NCI-H748 treated with DMSO at 0.1 percent for 48 hours (cell line): ENCODE measurements at regions not wholly inside any gene's neighbourhood (a gene's known extent, or its start where the extent isn't known, plus 50 kb on each side); places are given as distances from the start of the nearest gene placed in this dataset.
"Not testable (repeated sequence)": the region's sequence is repeated elsewhere in the genome, so short reads cannot be mapped to it uniquely, and the experiment has no call there.

Source experiments
- DNase-seq: peaks from one replicate; lab custom pipeline; 2025; lab: John Stamatoyannopoulos, UW

- no peak for DNase-seq
These were observed 356.0 kb downstream of the PPARGC1A start for GRCh38 chr4:23533859-23534258.

- DNase-seq, result no peak
These were observed 373.1 kb downstream of the PPARGC1A start for GRCh38 chr4:23516716-23517115.

GRCh38 chr4:23504083-23504482 is 385.8 kb downstream of the PPARGC1A start:
- no peak for DNase-seq

GRCh38 chr4:23500894-23501449 is 388.9 kb downstream of the PPARGC1A start:
- no peak for DNase-seq

GRCh38 chr4:23485801-23486200 is 404.0 kb downstream of the PPARGC1A start:
- no peak for DNase-seq

GRCh38 chr4:23484689-23485088 is 405.2 kb downstream of the PPARGC1A start:
- no peak for DNase-seq

GRCh38 chr4:23483320-23483960 is 406.4 kb downstream of the PPARGC1A start:
- DNase-seq, result no peak

GRCh38 chr4:23481566-23481965 is 408.3 kb downstream of the PPARGC1A start:
- DNase-seq, result no peak

- no peak for DNase-seq
These were observed 411.9 kb downstream of the PPARGC1A start for GRCh38 chr4:23477905-23478304.

GRCh38 chr4:23476515-23477090 is 413.2 kb downstream of the PPARGC1A start:
- DNase-seq, result no peak

- DNase-seq, result no peak
These were observed 426.8 kb downstream of the PPARGC1A start for GRCh38 chr4:23463071-23463470.

GRCh38 chr4:23458054-23458453 is 431.8 kb downstream of the PPARGC1A start:
- no peak for DNase-seq

- no peak for DNase-seq
These were observed 433.0 kb downstream of the PPARGC1A start for GRCh38 chr4:23456864-23457263.

- no peak for DNase-seq
These were observed 434.2 kb downstream of the PPARGC1A start for GRCh38 chr4:23455456-23456158.

GRCh38 chr4:23441530-23442069 is 448.2 kb downstream of the PPARGC1A start:
- DNase-seq, result no peak

- DNase-seq, result no peak
These were observed 451.1 kb downstream of the PPARGC1A start for GRCh38 chr4:23438764-23439163.

- no peak for DNase-seq
These were observed 460.4 kb downstream of the PPARGC1A start for GRCh38 chr4:23429497-23429896.

- no peak for DNase-seq
These were observed 464.3 kb downstream of the PPARGC1A start for GRCh38 chr4:23425570-23425969.

GRCh38 chr4:23423540-23423939 is 466.3 kb downstream of the PPARGC1A start:
- DNase-seq, result no peak

- no peak for DNase-seq
These were observed 467.0 kb downstream of the PPARGC1A start for GRCh38 chr4:23422878-23423277.

- no peak for DNase-seq
These were observed 476.2 kb downstream of the PPARGC1A start for GRCh38 chr4:23413631-23414030.

GRCh38 chr4:23412701-23413100 is 477.1 kb downstream of the PPARGC1A start:
- no peak for DNase-seq

- not testable (repeated sequence) for DNase-seq
These were observed 480.9 kb downstream of the PPARGC1A start for GRCh38 chr4:23408913-23409312.
